CD4-positive, alpha-beta memory T cell (primary cell): ENCODE measurements at regions not wholly inside any gene's neighbourhood (a gene's known extent, or its start where the extent isn't known, plus 50 kb on each side); places are given as distances from the start of the nearest gene placed in this dataset.

Source experiments
- CTCF ChIA-PET: fragments of 350-600 bp; sonication (Branson Sonifier 250); formaldehyde crosslinking; loops from one replicate; lab custom pipeline; 2021; ENCODE audit warnings: inconsistent platforms; ENCODE audit not compliant: partially characterized antibody; lab: Charles Lee
- POLR2A ChIA-PET: fragments of 350-600 bp; sonication (Branson Sonifier 250); formaldehyde crosslinking; loops from one replicate; lab custom pipeline; 2021; ENCODE audit not compliant: partially characterized antibody; lab: Charles Lee
- DNase-seq, 5 donors: peaks; one replicate each; pipeline versions ENCODE4 v3.0.0 to v3.0.0-alpha.2; 2020 to 2022; ENCODE audit warnings: mixed read lengths in 1 of 5
- H3K27ac ChIP-seq: one replicate; pipeline ENCODE4 v1.7.0; 2013; ENCODE audit warnings: low read depth, low read length
- H3K27me3 ChIP-seq: 2 replicates; pipeline ENCODE4 v1.7.0; 2013; ENCODE audit warnings: mild to moderate bottlenecking, low read length, moderate library complexity; ENCODE audit not compliant: insufficient read depth
- H3K36me3 ChIP-seq: 2 replicates; pipeline ENCODE4 v1.7.0; 2013; ENCODE audit warnings: mild to moderate bottlenecking, low read length, moderate library complexity; ENCODE audit not compliant: insufficient read depth
- H3K4me1 ChIP-seq: 2 replicates; pipeline ENCODE4 v1.7.0; 2013; ENCODE audit warnings: mild to moderate bottlenecking, low read length, moderate library complexity; ENCODE audit not compliant: insufficient read depth
- H3K4me3 ChIP-seq, 2 donors: one replicate each; pipeline ENCODE4 v1.7.0; 2013; ENCODE audit warnings: low read length in 2 of 2, mild to moderate bottlenecking in 1 of 2
- H3K9me3 ChIP-seq, 2 donors: one replicate each; pipeline ENCODE4 v1.7.0; 2013; ENCODE audit warnings: low read length in 2 of 2, control low read depth in 1 of 2; ENCODE audit not compliant: control insufficient read depth in 1 of 2
- H3K27ac Mint-ChIP-seq, 7 donors: one replicate each; pipeline ENCODE4 v1.8.0; 2020 to 2021; ENCODE audit warnings: mixed read lengths in 7 of 7, mild to moderate bottlenecking in 6 of 7, inconsistent platforms in 3 of 7, moderate library complexity in 3 of 7
- H3K27me3 Mint-ChIP-seq, 2 donors: one replicate each; pipeline ENCODE4 v1.8.0; 2020 to 2021; ENCODE audit warnings: mixed read lengths in 2 of 2
- H3K36me3 Mint-ChIP-seq, 2 donors: one replicate each; pipeline ENCODE4 v1.8.0; 2020 to 2021; ENCODE audit warnings: mixed read lengths in 2 of 2, inconsistent platforms in 1 of 2, mild to moderate bottlenecking in 1 of 2
- H3K4me1 Mint-ChIP-seq, 4 donors: one replicate each; pipeline ENCODE4 v1.8.0; 2020 to 2021; ENCODE audit warnings: mixed read lengths in 4 of 4, mild to moderate bottlenecking in 1 of 4
- H3K4me3 Mint-ChIP-seq, 8 donors: one replicate each; pipeline ENCODE4 v1.8.0; 2020 to 2021; ENCODE audit warnings: mixed read lengths in 8 of 8, mild to moderate bottlenecking in 7 of 8, moderate library complexity in 6 of 8, inconsistent platforms in 3 of 8
- H3K9me3 Mint-ChIP-seq, 8 donors: one replicate each; pipeline ENCODE4 v1.8.0; 2020 to 2021; ENCODE audit warnings: mixed read lengths in 8 of 8, mild to moderate bottlenecking in 5 of 8, inconsistent platforms in 3 of 8, moderate library complexity in 1 of 8
- intact Hi-C: fragments of 100-400 bp; cut with micrococcal nuclease; formaldehyde crosslinking; loops from one replicate; pipeline ENCODE4 v1.15.1; 2023

- no peak overlapping the region for H3K4me3 ChIP-seq
- no peaks in the 10 kb centered on the region for H3K36me3 ChIP-seq
- POLR2A ChIA-PET = no interaction called here
- H3K4me1 ChIP-seq = no peaks in the 10 kb centered on the region
- H3K27me3 ChIP-seq = no peaks in the 10 kb centered on the region
- no peak for DNase-seq
- H3K36me3 Mint-ChIP-seq = no peaks in the 10 kb centered on the region
- no peak overlapping the region for H3K27ac Mint-ChIP-seq
- no peaks in the 10 kb centered on the region for H3K9me3 Mint-ChIP-seq
- intact Hi-C loops = no loop called here
- CTCF ChIA-PET = no interaction called here
- H3K4me3 Mint-ChIP-seq = no peak overlapping the region
- no peaks in the 10 kb centered on the region for H3K27me3 Mint-ChIP-seq
- no peaks in the 10 kb centered on the region for H3K9me3 ChIP-seq
- H3K27ac ChIP-seq = no peak overlapping the region
- no peaks in the 10 kb centered on the region for H3K4me1 Mint-ChIP-seq
Observed at GRCh38 chr11:15893080-15893492, 463.3 kb downstream of the SOX6 start.

GRCh38 chr11:15896026-15896425 lies 460.3 kb downstream of the SOX6 start:
- peaks cover 0 to 3% of the 10 kb centered on the region in 2 donors for H3K27me3 Mint-ChIP-seq
- H3K9me3 Mint-ChIP-seq = peaks cover 0 to 2% (median 0%) of the 10 kb centered on the region in 8 donors
- Histone ChIP-seq H3K27me3 (no peaks in the 10 kb centered on the region), H3K4me3 (no peak overlapping the region), H3K36me3 (no peaks in the 10 kb centered on the region), H3K4me1 (no peaks in the 10 kb centered on the region), H3K27ac (no peak overlapping the region), H3K9me3 (no peaks in the 10 kb centered on the region)
- DNase-seq = no peak
- ChIA-PET POLR2A (no interaction called here), CTCF (no interaction called here)
- no peak overlapping the region for H3K4me3 Mint-ChIP-seq
- no peak overlapping the region for H3K27ac Mint-ChIP-seq
- intact Hi-C loops = no loop called here
- no peaks in the 10 kb centered on the region for H3K36me3 Mint-ChIP-seq
- H3K4me1 Mint-ChIP-seq = no peaks in the 10 kb centered on the region

GRCh38 chr11:15896530-15896929 lies 459.8 kb downstream of the SOX6 start:
- Mint-ChIP-seq H3K9me3 (peaks cover 0 to 2% (median 0%) of the 10 kb centered on the region in 8 donors), H3K27me3 (peaks cover 0 to 3% of the 10 kb centered on the region in 2 donors), H3K4me1 (no peaks in the 10 kb centered on the region), H3K4me3 (no peak overlapping the region), H3K27ac (no peak overlapping the region), H3K36me3 (no peaks in the 10 kb centered on the region)
- Histone ChIP-seq H3K36me3 (no peaks in the 10 kb centered on the region), H3K27me3 (no peaks in the 10 kb centered on the region), H3K9me3 (no peaks in the 10 kb centered on the region), H3K4me3 (no peak overlapping the region), H3K27ac (no peak overlapping the region), H3K4me1 (no peaks in the 10 kb centered on the region)
- intact Hi-C loops = no loop called here
- ChIA-PET POLR2A (no interaction called here), CTCF (no interaction called here)
- DNase-seq = no peak

DNA sequence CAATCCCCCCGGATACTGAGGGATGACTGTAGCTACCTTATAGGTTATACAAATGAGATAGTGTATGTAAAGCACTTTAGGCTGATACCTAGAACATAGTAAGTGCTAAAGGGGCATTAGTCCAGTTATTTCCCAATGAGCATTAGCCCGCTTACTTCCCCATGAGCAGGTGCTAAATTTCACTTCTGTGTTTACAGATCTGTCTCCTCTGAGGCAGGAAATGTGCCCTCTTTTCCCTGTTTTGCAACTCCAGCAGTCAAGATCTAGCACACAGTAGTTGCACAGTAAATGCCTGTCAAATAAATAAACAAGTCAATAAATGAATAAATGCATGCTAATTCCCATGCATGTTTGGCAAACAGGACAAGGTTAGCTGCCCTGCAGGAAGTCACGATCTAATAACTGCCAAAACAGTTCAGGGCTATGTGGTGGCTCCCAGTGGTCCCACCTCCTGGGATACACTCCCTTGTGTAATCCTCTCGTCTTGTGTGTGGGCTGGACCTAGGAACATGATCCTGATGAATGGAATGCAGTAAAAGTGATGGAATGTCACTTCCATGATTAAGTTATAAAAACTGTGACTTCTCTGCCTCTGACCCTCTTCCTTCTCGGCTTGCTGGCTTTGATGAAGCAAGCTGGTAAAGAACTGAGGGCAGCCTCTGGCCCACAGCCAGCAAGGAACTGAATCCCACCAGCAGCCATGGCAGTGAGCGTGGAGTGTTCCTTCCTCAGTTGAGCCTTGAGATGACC lies 459.0 kb downstream of the SOX6 start:
- intact Hi-C loops = no loop called here
- no peak overlapping the region for H3K4me3 Mint-ChIP-seq
- no peaks in the 10 kb centered on the region for H3K4me1 ChIP-seq
- no peaks in the 10 kb centered on the region for H3K36me3 ChIP-seq
- no peak for DNase-seq
- ChIA-PET CTCF (no interaction called here), POLR2A (no interaction called here)
- H3K4me1 Mint-ChIP-seq = no peaks in the 10 kb centered on the region
- H3K9me3 Mint-ChIP-seq = peaks cover 0 to 2% (median 0%) of the 10 kb centered on the region in 8 donors
- no peak overlapping the region for H3K4me3 ChIP-seq
- no peaks in the 10 kb centered on the region for H3K9me3 ChIP-seq
- peaks cover 0 to 3% of the 10 kb centered on the region in 2 donors for H3K27me3 Mint-ChIP-seq
- H3K27ac ChIP-seq = no peak overlapping the region
- H3K27ac Mint-ChIP-seq = no peak overlapping the region
- no peaks in the 10 kb centered on the region for H3K36me3 Mint-ChIP-seq
- no peaks in the 10 kb centered on the region for H3K27me3 ChIP-seq

DNA sequence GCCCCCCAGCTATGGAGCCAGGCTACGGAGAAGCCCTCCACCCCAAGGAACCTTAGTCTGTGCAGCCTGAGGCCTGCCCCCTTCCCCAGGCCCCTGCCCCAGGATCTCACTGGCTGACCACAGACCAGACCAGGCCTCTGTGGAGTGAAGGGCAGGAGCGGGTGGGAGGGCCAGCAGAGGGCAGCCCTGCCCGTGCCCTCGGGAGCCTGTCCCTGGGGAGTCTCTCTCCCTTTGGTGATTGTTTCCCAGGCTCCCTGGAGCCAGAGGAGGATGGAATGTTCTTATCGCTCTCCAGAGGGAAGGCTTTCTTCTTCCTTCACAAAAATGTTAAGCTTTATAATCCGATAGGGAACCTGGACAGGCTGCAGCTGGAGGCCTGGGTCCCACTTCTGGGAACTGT lies 455.3 kb downstream of the SOX6 start:
- H3K36me3 ChIP-seq = no peaks in the 10 kb centered on the region
- no peak overlapping the region for H3K4me3 ChIP-seq
- intact Hi-C loops = no loop called here
- Mint-ChIP-seq H3K4me3 (no peak overlapping the region), H3K9me3 (peaks cover 0 to 4% (median 0%) of the 10 kb centered on the region in 8 donors), H3K27ac (no peak overlapping the region), H3K27me3 (peaks cover 0 to 3% of the 10 kb centered on the region in 2 donors), H3K4me1 (no peaks in the 10 kb centered on the region), H3K36me3 (no peaks in the 10 kb centered on the region)
- ChIA-PET CTCF (no interaction called here), POLR2A (no interaction called here)
- H3K27ac ChIP-seq = no peak overlapping the region
- DNase-seq = no peak
- no peaks in the 10 kb centered on the region for H3K4me1 ChIP-seq
- no peaks in the 10 kb centered on the region for H3K9me3 ChIP-seq
- no peaks in the 10 kb centered on the region for H3K27me3 ChIP-seq

- no peaks in the 10 kb centered on the region for H3K9me3 ChIP-seq
- CTCF ChIA-PET = no interaction called here
- DNase-seq = no peak
- H3K36me3 ChIP-seq = no peaks in the 10 kb centered on the region
- POLR2A ChIA-PET = no interaction called here
- H3K27ac ChIP-seq = no peak overlapping the region
- Mint-ChIP-seq H3K4me3 (no peak overlapping the region), H3K27me3 (peaks cover 0 to 3% of the 10 kb centered on the region in 2 donors), H3K27ac (no peak overlapping the region), H3K4me1 (no peaks in the 10 kb centered on the region), H3K9me3 (peaks cover 0 to 4% (median 0%) of the 10 kb centered on the region in 8 donors), H3K36me3 (no peaks in the 10 kb centered on the region)
- no peaks in the 10 kb centered on the region for H3K4me1 ChIP-seq
- no peaks in the 10 kb centered on the region for H3K27me3 ChIP-seq
- intact Hi-C loops = no loop called here
- no peak overlapping the region for H3K4me3 ChIP-seq
Observed at GRCh38 chr11:15901790-15902189, 454.6 kb downstream of the SOX6 start.

- H3K9me3 ChIP-seq = no peaks in the 10 kb centered on the region
- H3K4me1 ChIP-seq = no peaks in the 10 kb centered on the region
- H3K36me3 ChIP-seq = no peaks in the 10 kb centered on the region
- Mint-ChIP-seq H3K4me1 (no peaks in the 10 kb centered on the region), H3K9me3 (peaks cover 0 to 4% (median 0%) of the 10 kb centered on the region in 8 donors), H3K4me3 (no peak overlapping the region), H3K27ac (no peak overlapping the region), H3K27me3 (peaks cover 0 to 3% of the 10 kb centered on the region in 2 donors), H3K36me3 (no peaks in the 10 kb centered on the region)
- no peaks in the 10 kb centered on the region for H3K27me3 ChIP-seq
- DNase-seq = no peak
- ChIA-PET POLR2A (no interaction called here), CTCF (no interaction called here)
- H3K4me3 ChIP-seq = no peak overlapping the region
- intact Hi-C loops = no loop called here
- H3K27ac ChIP-seq = no peak overlapping the region
Observed at GRCh38 chr11:15903246-15903645, 453.1 kb downstream of the SOX6 start.
